ENCODE measurements at regions not wholly inside any gene's neighbourhood (a gene's known extent, or its start where the extent isn't known, plus 50 kb on each side); places are given as distances from the start of the nearest gene placed in this dataset.

- TF ChIP-seq CTCF (IDR thresholded peaks at IDR 0.05), result no peak
- TF ChIP-seq EP300 (IDR thresholded peaks at IDR 0.05), result no peak
- TF ChIP-seq POLR2AphosphoS5 (IDR thresholded peaks at IDR 0.05), result no peak
- no peak for TF ChIP-seq POLR2A (IDR thresholded peaks at IDR 0.05)
Measured at GRCh38 chr4:30844861-30845582, 124.9 kb downstream of the PCDH7 start.

Measured in stomach (tissue), 4 donors.